ENCODE measurements at regions not wholly inside any gene's neighbourhood (a gene's known extent, or its start where the extent isn't known, plus 50 kb on each side); places are given as distances from the start of the nearest gene placed in this dataset.

DNA sequence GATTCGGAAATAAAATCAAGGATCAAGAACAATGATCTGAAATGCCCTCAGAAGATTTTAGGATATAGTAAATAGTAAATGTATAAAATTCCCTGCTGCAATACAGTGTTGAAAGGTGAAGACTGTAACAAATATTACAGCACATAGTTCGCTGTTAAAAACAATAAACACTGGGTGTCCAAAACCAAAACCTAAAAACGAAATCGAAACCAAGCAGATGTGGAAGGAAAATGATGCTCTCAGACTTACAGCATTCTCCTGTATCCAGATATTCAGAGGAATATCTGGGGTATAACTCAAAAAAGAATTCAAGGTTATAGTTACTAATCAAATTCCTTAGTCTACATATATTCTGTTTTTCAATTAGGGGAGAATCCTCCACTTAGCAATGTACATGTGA is 708.1 kb upstream of the PCDH15 start:
- DNase-seq (ENCODE audit: extremely low read depth, low read depth), result no peak
- TF ChIP-seq, protein P1, sequence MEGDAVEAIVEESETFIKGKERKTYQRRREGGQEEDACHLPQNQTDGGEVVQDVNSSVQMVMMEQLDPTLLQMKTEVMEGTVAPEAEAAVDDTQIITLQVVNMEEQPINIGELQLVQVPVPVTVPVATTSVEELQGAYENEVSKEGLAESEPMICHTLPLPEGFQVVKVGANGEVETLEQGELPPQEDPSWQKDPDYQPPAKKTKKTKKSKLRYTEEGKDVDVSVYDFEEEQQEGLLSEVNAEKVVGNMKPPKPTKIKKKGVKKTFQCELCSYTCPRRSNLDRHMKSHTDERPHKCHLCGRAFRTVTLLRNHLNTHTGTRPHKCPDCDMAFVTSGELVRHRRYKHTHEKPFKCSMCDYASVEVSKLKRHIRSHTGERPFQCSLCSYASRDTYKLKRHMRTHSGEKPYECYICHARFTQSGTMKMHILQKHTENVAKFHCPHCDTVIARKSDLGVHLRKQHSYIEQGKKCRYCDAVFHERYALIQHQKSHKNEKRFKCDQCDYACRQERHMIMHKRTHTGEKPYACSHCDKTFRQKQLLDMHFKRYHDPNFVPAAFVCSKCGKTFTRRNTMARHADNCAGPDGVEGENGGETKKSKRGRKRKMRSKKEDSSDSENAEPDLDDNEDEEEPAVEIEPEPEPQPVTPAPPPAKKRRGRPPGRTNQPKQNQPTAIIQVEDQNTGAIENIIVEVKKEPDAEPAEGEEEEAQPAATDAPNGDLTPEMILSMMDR (IDR thresholded peaks at IDR 0.05; ENCODE audit: low read depth, low read length, missing control alignments), result no peak
- no peak overlapping the region for H3K4me3 ChIP-seq (replicated peaks; ENCODE audit: low read depth, low read length)

DNA sequence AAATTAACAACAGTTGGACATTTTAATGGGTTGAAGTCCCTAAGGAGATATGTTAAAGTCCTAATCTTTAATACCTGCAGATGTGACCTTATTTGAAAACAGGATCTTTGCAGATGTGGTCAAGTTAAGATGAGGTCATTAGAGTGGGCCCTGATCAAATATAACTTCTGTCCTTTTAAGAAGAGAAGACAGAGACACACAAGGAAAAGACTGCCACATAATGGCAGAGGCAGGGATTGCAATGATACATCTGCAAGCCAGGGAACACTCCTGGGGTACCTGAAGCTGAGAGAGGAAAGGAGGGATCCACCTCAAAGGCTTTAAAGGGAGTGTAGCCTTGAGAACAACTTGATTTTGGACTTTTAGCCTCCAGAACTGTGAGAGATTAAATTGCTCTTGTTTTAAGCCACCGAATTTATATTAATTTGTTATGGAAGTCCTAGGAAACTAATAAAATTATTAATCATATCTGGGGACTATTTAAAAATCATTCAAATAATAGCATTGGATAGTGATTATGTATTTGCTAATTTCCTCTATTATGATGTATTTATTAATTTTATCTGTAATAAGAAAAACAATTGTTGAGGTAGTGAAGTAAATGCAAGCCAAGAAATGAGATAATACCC is 700.0 kb upstream of the PCDH15 start:
- TF ChIP-seq, protein P1 (IDR thresholded peaks at IDR 0.05; ENCODE audit: low read depth, low read length, missing control alignments), result peak; percentile 56
- peak; percentile 7 for DNase-seq (ENCODE audit: extremely low read depth, low read depth)
- H3K4me3 ChIP-seq (replicated peaks; ENCODE audit: low read depth, low read length), result no peak overlapping the region

DNA sequence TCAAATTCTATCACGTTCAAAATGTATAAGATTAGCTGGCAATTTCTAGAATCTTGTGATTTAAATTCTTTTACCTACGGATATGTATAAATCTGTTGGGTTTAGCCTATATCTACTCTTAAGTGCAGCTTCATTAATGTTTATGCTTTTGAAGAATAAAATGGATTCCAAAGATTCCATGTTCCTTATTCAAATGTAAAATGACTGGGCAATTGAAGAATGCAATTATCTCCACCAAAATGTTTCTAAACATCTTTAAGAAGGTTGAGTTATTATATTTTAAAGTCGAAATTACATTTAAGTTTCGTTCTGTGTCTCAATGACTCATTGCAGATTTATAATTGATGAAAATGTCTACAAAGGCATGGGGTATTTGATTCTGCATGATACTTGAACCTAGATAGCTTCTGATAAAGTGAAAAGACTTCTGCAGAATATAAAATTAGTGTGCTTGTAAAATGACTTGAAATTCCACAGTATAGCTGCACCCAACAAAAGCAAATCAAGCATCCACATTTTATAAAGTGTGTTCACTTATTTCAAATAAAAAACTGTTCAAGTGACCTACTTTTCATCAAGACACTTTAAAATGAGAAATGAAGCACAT is 697.0 kb upstream of the PCDH15 start:
- no peak for DNase-seq (ENCODE audit: extremely low read depth, low read depth)

DNA sequence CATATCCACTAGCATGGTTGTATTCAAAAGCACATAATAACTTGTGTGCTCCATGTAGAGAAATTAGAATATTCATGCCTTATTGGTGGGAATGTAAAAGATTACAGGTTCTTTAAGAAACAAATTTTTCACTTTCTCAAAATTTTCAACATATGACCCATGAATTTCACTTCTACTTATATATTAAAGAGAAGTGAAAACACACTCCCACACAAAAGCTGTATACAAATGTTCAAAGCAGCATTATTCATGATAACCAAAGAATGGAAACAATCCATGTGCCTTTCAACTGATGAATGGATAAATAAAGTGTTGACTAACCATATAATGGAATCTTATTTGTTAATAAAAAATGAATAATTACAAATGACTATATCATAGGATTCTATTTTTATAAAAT is 694.5 kb upstream of the PCDH15 start:
- DNase-seq (ENCODE audit: extremely low read depth, low read depth), result no peak
- TF ChIP-seq, protein P1 (IDR thresholded peaks at IDR 0.05; ENCODE audit: low read depth, low read length, missing control alignments), result no peak
- H3K4me3 ChIP-seq (replicated peaks; ENCODE audit: low read depth, low read length), result no peak overlapping the region

More for the DNA sequence above, 697.0 kb upstream of the PCDH15 start:
- no peak overlapping the region for H3K4me3 ChIP-seq (replicated peaks; ENCODE audit: low read depth, low read length)
- TF ChIP-seq, protein P1 (IDR thresholded peaks at IDR 0.05; ENCODE audit: low read depth, low read length, missing control alignments), result no peak

DNA sequence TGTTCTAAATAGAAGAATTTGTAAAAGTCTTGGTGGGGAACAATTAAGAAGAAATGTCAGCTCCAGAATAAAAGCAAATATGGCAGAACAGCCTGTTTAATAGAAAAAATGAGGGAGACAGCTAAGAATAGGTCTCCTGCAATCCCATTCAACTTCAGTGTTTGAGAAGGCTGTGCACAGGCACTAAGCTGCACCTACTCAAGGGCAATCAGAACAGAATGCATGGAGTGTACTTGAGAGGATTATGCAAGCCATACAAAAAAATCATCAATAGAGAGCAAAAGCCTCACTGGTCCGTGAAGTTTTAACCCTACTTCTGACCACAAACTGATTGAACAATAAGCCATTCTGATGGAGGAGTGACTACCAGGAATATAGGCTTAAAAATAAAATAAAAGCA is 690.7 kb upstream of the PCDH15 start:
- DNase-seq (ENCODE audit: extremely low read depth, low read depth), result no peak
- H3K4me3 ChIP-seq (replicated peaks; ENCODE audit: low read depth, low read length), result no peak overlapping the region
- TF ChIP-seq, protein P1 (IDR thresholded peaks at IDR 0.05; ENCODE audit: low read depth, low read length, missing control alignments), result no peak

DNA sequence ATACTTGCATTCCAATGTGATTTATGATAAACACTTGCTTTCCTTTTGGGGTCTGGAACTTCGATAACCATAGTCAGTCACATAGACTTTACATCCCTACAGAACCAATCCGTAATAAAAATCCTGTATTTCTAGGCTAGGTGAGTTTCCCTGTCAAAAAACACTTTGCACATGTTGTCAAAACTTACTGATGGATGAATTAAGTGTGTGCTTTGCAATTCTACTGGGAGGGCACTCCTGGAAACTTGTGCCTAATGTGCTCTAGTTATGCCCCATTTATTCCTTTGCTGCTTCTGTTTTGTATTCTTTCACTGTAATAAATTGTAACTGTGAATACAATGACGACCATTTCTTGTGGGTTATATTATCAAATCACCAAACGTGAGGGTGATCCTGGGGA is 684.8 kb upstream of the PCDH15 start:
- TF ChIP-seq, protein P1 (IDR thresholded peaks at IDR 0.05; ENCODE audit: low read depth, low read length, missing control alignments), result no peak
- no peak for DNase-seq (ENCODE audit: extremely low read depth, low read depth)
- no peak overlapping the region for H3K4me3 ChIP-seq (replicated peaks; ENCODE audit: low read depth, low read length)

Data from HFF-Myc (cell line).